Kidney (tissue), 13 donors: ENCODE measurements at regions not wholly inside any gene's neighbourhood (a gene's known extent, or its start where the extent isn't known, plus 50 kb on each side); places are given as distances from the start of the nearest gene placed in this dataset.

Source experiments
- DNase-seq, 5 donors: peaks; one replicate each; pipeline ENCODE4 v3.0.0-alpha.2; 2013 to 2020
- FAIRE-seq: peaks from 2 replicates; lab custom pipeline; 2012; peaks lifted over from hg19 to GRCh38; lab: Jason Lieb, UNC
- H3K27ac ChIP-seq, 2 donors: one replicate each; pipeline ENCODE4 v1.7.0; 2013; ENCODE audit warnings: low read depth in 2 of 2, low read length in 2 of 2, inconsistent platforms in 1 of 2
- H3K27me3 ChIP-seq: one replicate; pipeline ENCODE4 v1.7.1; 2013; ENCODE audit warnings: low read length, inconsistent platforms; ENCODE audit not compliant: control insufficient read depth, insufficient read depth
- H3K36me3 ChIP-seq, 3 donors: one replicate each; pipeline versions ENCODE4 v1.7.0 to v1.7.1; 2013; ENCODE audit warnings: low read length in 3 of 3, control low read depth in 1 of 3, inconsistent platforms in 1 of 3; ENCODE audit not compliant: insufficient read depth in 3 of 3, control insufficient read depth in 2 of 3
- H3K4me1 ChIP-seq, 3 donors: one replicate each; pipeline versions ENCODE4 v1.7.0 to v1.7.1; 2013; ENCODE audit warnings: low read length in 3 of 3, inconsistent platforms in 1 of 3, low read depth in 1 of 3; ENCODE audit not compliant: control insufficient read depth in 2 of 3, insufficient read depth in 2 of 3
- H3K4me3 ChIP-seq, 3 donors: one replicate each; pipeline versions ENCODE4 v1.7.0 to v1.8.1; 2013; ENCODE audit warnings: low read length in 3 of 3, control low read depth in 1 of 3, inconsistent platforms in 1 of 3
- H3K9ac ChIP-seq, 3 donors: one replicate each; pipeline versions ENCODE4 v1.7.0 to v1.7.1; 2013; ENCODE audit warnings: low read length in 3 of 3, control low read depth in 1 of 3, inconsistent platforms in 1 of 3
- H3K9me3 ChIP-seq, 3 donors: one replicate each; pipeline versions ENCODE4 v1.7.0 to v1.7.1; 2013; ENCODE audit warnings: low read length in 3 of 3, control low read depth in 1 of 3, inconsistent platforms in 1 of 3; ENCODE audit not compliant: control insufficient read depth in 2 of 3, insufficient read depth in 1 of 3
- intact Hi-C: fragments of 100-400 bp; cut with DNase I; formaldehyde crosslinking; loops from one replicate; pipeline ENCODE4 v1.11.1; 2022
- TF ChIP-seq, protein P1 (sequence below): IDR thresholded peaks from 3 replicates; pipeline ENCODE4 v1.5.1; 2012; ENCODE audit warnings: mild to moderate bottlenecking, moderate library complexity, borderline replicate concordance; ENCODE audit not compliant: insufficient read depth; ENCODE audit errors: extremely low read depth
- donor health status: control.
- donor health status: control.
- donor health status: control.
- donor health status: control.
- donor health status: control.
- donor health status: DM: yes; HTN: yes; CAD: no.
- donor health status: Normal renal cell carcinoma (clear cell type).

DNA sequence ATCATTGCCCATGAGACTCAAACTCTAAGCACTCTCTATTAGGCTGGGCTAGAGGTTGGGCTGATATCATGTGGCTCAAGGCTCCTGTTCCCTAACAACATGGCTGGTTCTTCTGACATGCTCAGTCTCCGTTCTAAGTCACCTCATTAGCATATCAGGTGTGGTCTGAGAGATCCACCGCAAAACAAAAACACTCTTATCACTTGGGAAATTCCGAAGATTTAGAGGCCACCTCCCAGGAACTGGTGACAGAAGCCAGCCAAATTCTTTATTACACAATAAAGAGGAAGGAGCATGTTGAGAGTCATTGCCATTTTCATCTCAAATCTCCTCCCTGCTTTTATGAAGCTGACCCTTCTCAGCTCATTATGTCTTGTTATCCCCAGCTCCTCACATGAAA is 107.6 kb downstream of the MSX2 start:
- TF ChIP-seq, protein P1, sequence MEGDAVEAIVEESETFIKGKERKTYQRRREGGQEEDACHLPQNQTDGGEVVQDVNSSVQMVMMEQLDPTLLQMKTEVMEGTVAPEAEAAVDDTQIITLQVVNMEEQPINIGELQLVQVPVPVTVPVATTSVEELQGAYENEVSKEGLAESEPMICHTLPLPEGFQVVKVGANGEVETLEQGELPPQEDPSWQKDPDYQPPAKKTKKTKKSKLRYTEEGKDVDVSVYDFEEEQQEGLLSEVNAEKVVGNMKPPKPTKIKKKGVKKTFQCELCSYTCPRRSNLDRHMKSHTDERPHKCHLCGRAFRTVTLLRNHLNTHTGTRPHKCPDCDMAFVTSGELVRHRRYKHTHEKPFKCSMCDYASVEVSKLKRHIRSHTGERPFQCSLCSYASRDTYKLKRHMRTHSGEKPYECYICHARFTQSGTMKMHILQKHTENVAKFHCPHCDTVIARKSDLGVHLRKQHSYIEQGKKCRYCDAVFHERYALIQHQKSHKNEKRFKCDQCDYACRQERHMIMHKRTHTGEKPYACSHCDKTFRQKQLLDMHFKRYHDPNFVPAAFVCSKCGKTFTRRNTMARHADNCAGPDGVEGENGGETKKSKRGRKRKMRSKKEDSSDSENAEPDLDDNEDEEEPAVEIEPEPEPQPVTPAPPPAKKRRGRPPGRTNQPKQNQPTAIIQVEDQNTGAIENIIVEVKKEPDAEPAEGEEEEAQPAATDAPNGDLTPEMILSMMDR = no peak
- FAIRE-seq (no peak), DNase-seq (no peak)
- no peak overlapping the region for H3K9ac ChIP-seq
- no peaks in the 10 kb centered on the region for H3K36me3 ChIP-seq
- H3K27ac ChIP-seq = no peak overlapping the region
- H3K4me1 ChIP-seq = no peaks in the 10 kb centered on the region
- H3K9me3 ChIP-seq = no peaks in the 10 kb centered on the region
- H3K4me3 ChIP-seq = no peak overlapping the region
- no peaks in the 10 kb centered on the region for H3K27me3 ChIP-seq
- intact Hi-C loops = no loop called here

DNA sequence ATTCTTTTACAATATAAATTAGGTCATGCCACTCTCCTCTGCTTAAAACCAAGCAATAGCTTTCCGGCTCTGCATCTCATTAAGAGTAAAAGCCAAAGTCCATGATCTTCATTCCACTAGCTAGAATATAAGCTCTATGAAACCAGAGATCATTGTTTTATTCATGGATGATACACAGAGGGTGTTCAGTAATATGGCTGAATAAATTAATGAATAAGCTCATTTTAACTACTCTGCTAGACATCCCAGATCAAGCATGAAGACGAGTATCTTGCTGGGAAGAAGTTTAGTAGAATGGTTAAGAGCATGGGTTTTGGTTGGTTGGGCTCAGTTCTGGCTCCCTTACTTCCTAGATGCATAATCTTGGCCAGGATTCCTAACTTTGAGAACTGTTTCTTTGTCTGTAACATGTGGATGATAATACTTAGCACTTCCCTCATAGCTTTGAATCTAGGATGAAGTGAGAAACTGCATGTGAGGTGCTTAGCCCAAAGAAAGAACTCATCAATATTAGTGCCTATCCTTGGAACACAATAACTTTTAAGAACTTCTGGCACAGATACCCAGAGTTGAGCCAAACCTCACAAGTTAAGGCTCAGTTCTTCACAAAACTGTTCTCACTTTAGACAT is 106.8 kb downstream of the MSX2 start:
- intact Hi-C loops = no loop called here
- FAIRE-seq (no peak), DNase-seq (no peak)
- TF ChIP-seq, protein P1 = no peak
- no peaks in the 10 kb centered on the region for H3K9me3 ChIP-seq
- H3K27me3 ChIP-seq = no peaks in the 10 kb centered on the region
- H3K36me3 ChIP-seq = no peaks in the 10 kb centered on the region
- H3K27ac ChIP-seq = no peak overlapping the region
- no peaks in the 10 kb centered on the region for H3K4me1 ChIP-seq
- no peak overlapping the region for H3K4me3 ChIP-seq
- no peak overlapping the region for H3K9ac ChIP-seq

DNA sequence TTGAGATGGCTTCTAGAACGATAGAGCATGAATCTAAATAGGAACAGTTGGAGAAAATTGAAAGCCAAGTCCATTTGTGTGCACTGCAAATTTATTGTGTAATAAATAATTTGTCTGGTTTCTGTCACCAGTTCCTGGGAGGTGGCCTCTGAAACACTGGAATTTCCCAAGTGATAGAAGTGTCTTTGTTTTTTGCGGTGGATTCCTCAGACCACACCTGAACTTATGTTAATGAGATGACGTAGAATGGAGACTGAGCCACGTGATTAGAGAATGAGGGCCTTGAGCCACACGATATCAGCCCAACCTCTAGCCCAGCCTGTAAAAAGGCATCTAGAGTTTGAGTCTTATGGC is 105.1 kb downstream of the MSX2 start:
- FAIRE-seq = no peak
- no peak overlapping the region for H3K27ac ChIP-seq
- intact Hi-C loops = no loop called here

More for the DNA sequence above, 105.1 kb downstream of the MSX2 start:
- DNase-seq = no peak
- no peaks in the 10 kb centered on the region for H3K4me1 ChIP-seq
- TF ChIP-seq, protein P1 = no peak
- no peak overlapping the region for H3K9ac ChIP-seq
- no peaks in the 10 kb centered on the region for H3K36me3 ChIP-seq
- H3K27me3 ChIP-seq = no peaks in the 10 kb centered on the region
- H3K9me3 ChIP-seq = no peaks in the 10 kb centered on the region
- H3K4me3 ChIP-seq = no peak overlapping the region
